Activated CD4-positive, alpha-beta T cell treated with anti-CD3 and anti-CD28 coated beads, Interleukin-2, amount 50 U/mL, for 4 hours (primary cell): ENCODE measurements at regions not wholly inside any gene's neighbourhood (a gene's known extent, or its start where the extent isn't known, plus 50 kb on each side); places are given as distances from the start of the nearest gene placed in this dataset.
"Not testable (repeated sequence)": the region's sequence is repeated elsewhere in the genome, so short reads cannot be mapped to it uniquely, and the experiment has no call there.

ENCODE experiments used
- DNase-seq, 2 experiments: peaks; one replicate each; pipeline ENCODE4 v3.0.0-alpha.2; 2020

DNA sequence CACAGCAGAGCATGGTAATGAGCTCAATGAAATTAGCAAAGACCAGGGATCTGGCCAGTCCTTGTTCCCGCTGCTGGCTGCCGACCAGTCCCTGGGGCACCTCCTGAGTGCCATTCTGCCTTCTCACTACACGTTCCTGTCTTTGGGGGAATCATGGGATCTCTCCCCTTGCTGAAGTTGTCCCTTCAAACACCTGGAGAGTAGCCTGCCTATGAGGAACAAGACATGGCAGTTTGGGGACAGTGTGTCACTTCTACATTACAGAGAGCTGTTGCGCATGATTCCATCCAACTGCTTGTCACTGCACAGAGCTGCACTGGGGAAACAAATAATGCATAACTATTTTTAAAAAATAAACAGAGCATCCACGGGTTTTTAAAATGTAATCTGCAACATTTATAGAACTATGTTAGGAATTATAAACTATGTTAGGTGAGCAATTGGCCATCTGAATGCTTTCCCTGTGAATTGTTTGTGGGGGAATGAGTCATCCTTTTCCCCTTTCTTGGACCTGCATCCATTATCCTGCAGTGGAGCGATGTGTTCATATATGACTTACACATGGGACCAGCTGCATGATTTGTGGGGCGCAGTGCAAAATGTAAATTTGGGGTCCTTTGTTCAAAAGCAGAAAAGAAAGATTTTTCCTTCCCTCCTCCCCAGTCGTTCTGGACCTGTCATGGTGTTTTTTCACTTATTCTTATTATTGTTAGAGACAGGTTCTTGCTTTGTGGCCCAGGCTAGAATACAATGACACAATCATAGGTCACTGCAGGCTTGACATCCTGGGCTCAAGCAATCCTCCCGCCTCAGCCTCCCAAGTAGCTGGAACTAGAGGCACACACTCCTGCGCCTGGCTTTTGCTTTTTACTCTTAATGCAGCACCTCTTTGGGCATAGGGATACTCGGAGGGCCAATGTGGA lies 115.0 kb upstream of the TBL1X start:
- no peak for DNase-seq

DNA sequence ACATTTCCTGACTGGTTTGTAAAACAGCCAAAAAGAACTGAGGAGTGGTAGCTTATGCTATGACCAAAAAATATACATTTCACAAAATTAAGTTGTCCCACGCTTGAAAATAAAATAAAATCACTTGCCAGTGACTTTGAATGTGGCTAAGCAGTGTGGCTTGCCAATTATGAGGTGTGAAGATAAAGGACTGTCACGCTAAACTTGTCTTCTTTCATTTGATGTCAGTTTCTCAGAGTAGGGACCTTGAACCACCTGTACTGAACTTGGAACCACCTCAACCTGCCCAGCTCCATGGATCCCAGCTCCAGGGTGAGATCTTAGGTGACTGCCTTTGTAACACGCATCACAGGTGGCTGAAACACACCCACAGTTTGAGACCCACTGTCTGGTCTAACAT lies 113.7 kb upstream of the TBL1X start:
- DNase-seq, result no peak

GRCh38 chrX:9352243-9352642 lies 112.6 kb upstream of the TBL1X start:
- no peak for DNase-seq

DNA sequence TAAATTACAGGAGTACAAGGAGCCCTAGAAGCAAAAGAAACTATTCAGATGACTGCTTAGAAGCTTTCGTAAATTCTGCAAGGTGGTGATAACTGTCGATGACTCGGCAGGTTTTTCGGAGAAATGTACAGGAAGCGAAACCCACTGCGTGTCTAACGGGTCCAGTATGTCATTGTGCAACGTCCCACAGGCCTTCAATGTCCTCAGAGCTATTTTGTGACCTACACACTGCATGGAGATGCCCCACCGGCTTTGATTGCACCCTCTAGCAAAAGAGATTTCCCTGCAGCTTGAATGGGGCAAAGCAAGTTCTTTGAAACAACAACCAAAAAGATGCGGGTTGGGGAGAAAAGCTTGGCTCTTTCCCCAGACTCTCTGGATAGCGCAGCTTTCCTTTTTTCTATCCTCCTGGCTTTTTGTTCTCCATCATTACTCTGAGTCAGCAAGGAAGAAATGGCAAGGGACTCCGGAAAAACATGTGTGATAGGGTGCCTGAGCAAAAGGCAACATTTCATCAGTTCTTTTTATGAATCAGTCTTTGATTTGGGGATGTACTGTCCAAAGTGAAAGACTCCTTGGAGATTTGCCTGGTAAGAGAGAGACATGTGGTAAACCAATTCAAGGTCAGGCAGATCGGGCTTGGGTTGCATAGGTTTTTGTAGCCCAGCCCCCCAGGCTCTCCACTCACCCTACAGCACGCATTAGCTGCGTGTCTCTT lies 112.0 kb upstream of the TBL1X start:
- DNase-seq, result no peak

DNA sequence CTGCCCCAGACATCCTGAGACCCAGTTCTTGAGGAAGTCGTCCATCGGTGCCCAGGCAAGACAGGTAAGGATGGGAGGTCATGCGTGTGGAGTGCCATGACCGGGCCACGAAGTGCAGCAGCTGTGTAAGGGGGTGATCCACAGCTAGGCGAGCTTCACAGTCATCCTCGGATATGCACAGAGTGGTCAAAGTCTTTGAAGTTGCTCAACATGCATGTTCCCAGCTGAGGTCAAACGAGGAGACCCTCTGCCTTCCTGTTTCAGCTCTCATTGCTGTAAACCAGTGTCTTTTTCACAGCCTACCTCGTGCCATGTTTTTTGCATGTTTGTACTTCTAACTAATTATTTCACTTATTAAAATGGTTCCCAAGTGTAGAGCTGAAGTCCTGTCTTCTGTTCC lies 109.9 kb upstream of the TBL1X start:
- DNase-seq, result no peak

DNA sequence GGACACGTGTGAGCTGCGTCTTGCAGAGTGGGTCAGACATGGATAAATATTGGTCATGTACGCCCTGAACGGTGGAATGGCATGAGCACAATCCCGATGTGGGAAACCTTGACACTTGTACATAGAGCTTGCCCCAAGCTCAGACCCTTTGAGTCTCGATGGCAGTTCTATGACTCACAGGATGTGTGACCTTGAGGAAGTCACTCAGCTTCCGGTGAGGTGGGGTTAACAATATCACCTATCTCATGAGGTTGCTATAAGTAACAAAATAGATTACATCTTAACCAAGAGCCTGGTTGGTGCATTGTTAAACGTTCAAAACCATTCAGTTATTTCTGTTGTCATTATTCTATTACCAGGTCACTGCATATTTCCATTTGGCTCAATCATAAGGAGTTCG lies 109.1 kb upstream of the TBL1X start:
- DNase-seq, result no peak

GRCh38 chrX:9356846-9357245 lies 108.0 kb upstream of the TBL1X start:
- no peak for DNase-seq

GRCh38 chrX:9357518-9358114 lies 107.2 kb upstream of the TBL1X start:
- no peak for DNase-seq

GRCh38 chrX:9362363-9362928 lies 102.4 kb upstream of the TBL1X start:
- DNase-seq, result no peak

DNA sequence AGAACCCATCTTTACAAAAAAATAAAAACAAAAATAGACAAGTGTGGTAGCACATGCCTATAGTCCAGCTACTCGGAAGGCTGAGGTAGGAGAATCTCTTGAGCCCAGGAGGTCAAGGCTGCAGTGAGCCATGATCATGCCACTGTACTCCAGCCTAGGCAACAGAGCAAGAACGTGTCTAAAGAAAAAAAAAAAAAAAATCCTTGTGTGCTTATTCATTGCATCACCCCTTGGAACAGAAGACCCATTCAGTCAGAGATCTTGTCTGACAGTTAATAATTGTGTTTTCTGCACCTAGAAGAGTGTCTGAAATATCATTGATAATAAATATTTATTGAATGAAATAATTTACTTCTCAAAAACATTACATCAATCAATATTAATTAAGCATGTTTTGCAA lies 97.4 kb upstream of the TBL1X start:
- no peak for DNase-seq

DNA sequence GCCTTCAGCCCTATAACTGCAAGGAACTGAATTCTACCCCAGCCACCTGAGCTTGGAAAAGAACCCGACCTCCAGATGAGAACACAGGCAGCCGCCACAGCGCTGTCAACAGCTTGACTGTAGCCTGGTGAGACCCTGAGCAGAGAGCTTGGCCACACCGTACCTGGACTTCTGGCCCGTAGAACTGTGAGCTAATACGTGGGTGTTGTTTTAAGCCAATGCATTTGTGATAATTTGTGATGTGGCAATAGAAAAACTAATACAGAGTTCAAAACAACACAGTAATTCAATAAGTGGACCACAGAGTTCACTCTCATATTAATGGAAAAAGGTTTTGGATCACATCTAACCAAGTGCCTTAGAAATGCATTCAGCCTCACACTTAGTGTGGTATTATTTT lies 96.6 kb upstream of the TBL1X start:
- no peak for DNase-seq

DNA sequence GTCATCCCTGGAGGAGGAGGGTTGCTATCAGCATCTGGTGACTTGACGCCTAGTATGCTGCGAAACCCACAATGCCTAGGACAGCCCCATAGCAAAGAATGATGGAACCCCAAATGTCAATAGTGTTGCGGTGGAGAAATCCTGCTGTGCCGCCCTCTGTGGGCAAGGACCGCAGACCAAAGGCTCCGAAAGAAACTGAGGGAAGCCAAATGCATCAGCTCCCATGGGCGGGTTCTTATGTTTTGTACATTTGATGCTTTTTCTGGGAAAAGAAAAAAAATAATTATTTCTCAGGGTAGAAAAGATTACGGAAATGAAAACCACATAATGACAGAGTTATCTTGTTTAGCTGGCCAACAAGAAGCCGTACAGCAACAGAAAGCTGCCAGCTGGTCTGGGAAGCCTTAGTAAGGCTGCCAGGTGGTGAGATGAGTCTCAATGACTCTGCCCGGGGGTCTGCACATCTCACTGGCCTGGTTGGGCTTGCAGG lies 95.0 kb upstream of the TBL1X start:
- DNase-seq, result no peak

DNA sequence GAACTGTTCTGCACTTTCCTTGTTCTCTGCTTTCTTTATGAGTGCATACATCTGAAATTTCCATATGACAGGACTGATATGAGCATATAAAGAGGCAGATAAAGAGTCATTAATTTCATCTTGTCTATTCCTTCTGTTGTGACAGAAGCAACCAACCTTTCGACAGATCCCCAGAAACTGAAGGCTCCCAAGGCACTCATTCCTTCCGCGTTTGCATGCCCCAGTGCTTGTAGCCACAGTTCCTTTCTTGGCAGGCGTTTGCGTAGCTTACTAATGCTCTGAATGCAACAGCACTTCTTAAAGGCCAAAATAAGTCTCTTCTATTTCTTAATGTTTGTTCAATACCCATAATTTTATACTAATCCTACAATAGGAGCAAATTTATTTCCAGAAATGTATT lies 94.0 kb upstream of the TBL1X start:
- no peak for DNase-seq

DNA sequence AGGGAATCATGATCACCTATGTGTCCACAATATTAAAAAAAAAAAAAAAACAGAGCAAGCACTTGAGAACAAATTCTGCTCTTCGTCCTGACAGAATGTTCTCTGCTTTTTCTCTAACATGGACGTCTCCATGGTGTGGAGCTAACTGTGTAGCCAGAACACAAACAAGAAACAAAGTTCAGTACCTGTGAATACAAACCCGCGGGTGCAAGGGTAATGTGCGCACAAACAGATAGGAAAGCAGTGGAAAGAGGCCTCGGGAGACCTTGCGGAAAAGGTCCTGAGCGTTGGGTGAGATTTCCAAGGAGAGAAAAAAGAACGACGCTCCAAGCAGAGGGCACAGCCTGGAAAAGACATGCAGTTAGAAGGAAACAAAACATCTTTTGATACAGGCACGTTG lies 92.0 kb upstream of the TBL1X start:
- DNase-seq, result no peak

DNA sequence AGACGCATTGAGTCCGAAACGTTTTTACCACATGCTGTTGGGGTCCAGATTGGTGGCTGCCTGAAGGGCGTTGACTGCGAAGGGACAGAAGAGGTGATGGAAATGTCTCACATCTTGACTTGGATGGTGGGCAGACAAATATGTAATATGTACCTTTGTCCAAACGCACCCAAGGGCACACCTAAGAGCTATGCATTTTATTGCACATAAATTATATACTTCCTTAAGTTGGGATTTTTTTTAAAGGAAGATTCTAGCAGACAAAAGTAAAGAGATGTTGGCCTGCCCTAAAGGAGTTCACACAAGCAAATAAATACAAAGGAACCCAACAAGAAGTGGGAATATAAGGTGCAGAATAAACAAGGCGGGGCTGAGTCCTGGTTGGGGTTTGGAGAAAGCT lies 91.1 kb upstream of the TBL1X start:
- no peak for DNase-seq

- DNase-seq, result no peak
These were observed 90.3 kb upstream of the TBL1X start for GRCh38 chrX:9374555-9374954.

GRCh38 chrX:9376111-9376510 lies 88.7 kb upstream of the TBL1X start:
- DNase-seq, result no peak

DNA sequence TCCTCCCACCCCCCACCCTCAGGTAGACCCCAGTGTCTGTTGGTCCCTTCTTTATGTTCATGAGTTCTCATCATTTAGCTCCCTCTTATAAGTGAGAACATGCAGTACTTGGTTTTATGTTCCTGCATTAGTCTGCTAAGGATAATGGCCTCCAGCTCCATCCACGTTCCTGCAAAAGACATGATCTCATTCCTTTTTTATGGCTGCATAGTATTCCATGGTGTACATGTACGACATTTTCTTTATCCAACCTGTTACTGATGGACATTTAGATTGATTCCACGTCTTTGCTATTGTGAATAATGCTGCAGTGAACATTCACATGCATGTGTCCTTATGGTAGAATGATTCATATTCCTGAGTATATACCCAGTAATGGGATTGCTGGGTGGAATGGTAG lies 87.6 kb upstream of the TBL1X start:
- not testable (repeated sequence) for DNase-seq

- DNase-seq, result no peak
These were observed 85.7 kb upstream of the TBL1X start for GRCh38 chrX:9378980-9379696.

- DNase-seq, result no peak
These were observed 84.9 kb upstream of the TBL1X start for GRCh38 chrX:9379697-9380551.

DNA sequence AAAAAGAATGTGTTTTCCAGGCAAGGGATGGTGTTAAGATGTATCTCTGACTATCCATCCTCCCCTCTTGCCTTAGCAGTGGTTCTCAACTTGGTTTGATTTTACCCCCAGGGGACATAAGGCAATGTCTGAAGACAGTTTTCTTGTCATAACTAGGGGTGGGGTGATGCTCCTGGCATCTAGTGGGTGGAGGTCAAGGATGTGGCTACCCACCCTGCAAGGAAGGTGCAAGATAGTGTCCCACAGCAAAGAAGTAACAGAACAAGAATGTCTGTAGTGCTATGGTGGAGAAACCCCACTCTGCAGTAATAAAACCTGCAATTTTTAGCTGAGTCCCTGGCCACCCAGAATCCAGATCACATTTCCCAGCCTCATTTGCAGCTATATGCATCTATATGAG lies 81.2 kb upstream of the TBL1X start:
- DNase-seq, result no peak

DNA sequence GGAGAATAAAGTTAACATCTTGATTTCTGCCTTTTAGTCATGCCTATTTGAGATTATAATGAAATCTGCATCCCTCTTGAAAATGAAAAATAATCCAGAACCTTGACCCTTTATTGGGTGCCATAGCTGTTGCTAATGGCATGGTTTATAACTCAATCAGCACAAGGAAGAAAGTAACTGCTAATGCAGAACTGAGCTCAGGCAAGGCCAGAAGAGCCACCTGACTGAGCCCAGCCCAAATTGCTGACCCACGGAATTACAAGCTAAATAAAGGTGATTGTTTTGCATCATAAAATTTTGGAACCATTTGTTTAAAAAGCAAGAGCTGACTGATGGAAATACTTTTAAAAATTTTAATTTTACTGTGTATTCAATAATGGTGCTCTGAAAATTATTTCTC lies 76.4 kb upstream of the TBL1X start:
- no peak for DNase-seq
